HG03460 (cell line): ENCODE measurements at regions not wholly inside any gene's neighbourhood (a gene's known extent, or its start where the extent isn't known, plus 50 kb on each side); places are given as distances from the start of the nearest gene placed in this dataset.
"Not testable (repeated sequence)": the region's sequence is repeated elsewhere in the genome, so short reads cannot be mapped to it uniquely, and the experiment has no call there.

Experiments
- ATAC-seq: cut with Tn5 transposase; IDR thresholded peaks from one replicate; pipeline ENCODE4 v1.9.1; 2021; ENCODE audit not compliant: unreplicated experiment

DNA sequence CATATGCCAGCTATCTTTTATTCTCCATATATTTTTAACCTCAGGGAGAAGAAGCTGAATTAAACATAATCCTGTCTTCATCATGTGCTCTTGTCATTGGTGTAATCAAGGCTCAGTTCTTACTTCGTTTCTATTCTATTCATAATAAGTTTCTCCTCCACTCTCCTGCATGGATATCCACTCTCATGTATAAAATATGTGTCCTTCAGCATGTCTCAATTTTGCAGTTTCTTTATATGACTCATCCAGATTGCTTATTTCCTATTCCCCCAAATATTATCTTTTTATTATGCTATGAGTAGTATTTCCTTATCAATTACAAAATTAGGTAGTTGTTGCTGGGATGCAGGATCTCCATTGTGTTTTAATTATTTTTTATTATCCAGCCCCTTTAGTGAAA, 643.7 kb upstream of the ACO1 start:
- ATAC-seq = no peak

- ATAC-seq = no peak
Observed at GRCh38 chr9:31744589-31744988, 639.9 kb upstream of the ACO1 start.

DNA sequence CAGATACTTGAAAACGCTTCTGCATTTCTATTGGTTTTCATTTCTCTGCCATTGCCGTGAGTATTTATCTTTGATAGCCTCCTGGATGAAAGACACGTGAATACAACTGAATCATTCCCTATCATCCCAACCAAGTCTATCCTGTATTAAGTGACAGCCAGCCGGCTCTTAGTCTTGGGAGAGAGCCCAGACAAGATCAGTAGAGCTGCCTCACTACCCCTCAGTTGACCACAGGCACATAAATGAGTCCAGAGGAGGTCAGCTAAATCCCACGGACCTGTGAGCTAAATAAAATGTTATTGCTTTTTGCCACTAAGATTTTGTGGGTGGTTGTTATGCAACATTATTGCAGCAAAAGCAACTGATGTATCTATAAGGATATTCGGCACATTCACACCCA, 639.0 kb upstream of the ACO1 start:
- ATAC-seq = no peak

DNA sequence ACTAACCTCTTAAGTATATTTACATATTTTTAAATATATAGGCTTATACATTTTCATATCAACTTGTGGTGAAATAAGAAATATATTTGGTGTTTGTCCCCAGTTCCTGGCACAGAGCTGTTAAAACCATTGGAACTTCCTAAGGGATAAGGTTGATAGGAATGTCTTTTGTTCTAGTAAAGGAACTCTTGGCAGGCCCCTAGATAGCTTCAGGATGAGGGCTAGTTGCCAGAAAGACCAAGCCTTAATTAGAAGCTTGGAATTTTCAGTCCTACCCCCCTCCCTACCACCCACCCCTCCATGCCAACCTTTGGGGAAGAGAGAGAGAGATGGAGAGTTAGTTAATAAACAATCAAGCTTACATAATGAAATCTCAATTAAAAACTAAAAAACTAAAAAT, 638.6 kb upstream of the ACO1 start:
- no peak for ATAC-seq

GRCh38 chr9:31753756-31754155, 630.7 kb upstream of the ACO1 start:
- no peak for ATAC-seq

DNA sequence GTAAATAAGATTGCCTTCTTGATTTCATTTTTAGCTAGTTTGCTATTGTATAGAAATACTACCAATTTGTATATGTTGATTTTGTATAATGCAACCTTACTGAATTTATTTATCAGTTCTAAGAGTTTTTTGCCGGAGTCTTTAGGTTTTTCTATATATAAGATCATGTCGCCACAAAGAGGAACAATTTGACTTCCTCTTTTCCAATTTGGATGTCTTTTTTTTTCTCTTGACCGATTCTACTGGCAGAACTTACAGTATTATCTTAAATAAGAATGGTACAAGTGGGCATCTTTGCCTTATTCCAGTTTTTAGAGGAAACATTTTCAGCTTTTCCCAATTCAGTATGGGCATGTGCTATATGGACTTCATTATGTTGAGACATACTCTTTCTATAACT, 624.7 kb upstream of the ACO1 start:
- no peak for ATAC-seq

DNA sequence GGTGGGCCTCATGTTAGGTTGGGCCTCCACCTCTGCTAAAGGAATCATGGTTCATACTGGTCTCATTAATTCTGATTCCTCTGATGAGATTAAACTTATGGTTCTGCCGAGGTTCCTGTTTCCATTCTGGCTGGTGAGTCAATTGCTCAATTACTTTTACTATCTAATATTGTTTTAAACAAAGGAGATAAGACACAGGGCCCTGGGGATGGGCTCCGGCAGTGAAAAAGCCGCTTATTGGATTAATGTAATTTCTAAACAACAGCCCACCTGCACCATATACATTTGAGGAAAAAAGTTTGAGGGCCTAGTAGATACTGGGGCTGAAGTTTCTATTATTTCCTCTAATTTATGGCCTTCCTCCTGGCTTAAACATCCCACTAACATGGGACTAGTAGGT, 610.4 kb upstream of the ACO1 start:
- not testable (repeated sequence) for ATAC-seq

- ATAC-seq = no peak
Observed at GRCh38 chr9:31774571-31774970, 609.9 kb upstream of the ACO1 start.

DNA sequence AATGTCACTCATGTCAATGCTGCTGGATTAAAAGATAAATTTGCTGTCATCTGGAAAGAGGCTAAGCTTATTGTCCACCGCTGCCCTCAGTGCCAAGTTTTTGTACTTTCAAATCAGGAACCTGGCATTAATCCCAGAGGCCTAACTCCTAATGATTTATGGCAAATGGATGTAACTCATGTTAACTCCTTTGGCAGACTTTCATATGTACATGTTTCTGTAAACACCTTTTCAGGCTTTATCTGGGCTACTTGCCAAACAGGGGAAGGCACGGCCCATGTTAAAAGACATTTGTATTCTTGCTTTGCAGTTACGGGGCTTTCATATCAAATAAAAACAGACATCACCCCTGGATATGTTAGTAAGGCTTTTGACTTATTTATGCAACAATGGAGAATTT, 608.0 kb upstream of the ACO1 start:
- no peak for ATAC-seq

- no peak for ATAC-seq
Observed at GRCh38 chr9:31783491-31783890, 601.0 kb upstream of the ACO1 start.

GRCh38 chr9:31790720-31791119, 593.7 kb upstream of the ACO1 start:
- no peak for ATAC-seq

GRCh38 chr9:31799953-31800609, 584.4 kb upstream of the ACO1 start:
- no peak for ATAC-seq

DNA sequence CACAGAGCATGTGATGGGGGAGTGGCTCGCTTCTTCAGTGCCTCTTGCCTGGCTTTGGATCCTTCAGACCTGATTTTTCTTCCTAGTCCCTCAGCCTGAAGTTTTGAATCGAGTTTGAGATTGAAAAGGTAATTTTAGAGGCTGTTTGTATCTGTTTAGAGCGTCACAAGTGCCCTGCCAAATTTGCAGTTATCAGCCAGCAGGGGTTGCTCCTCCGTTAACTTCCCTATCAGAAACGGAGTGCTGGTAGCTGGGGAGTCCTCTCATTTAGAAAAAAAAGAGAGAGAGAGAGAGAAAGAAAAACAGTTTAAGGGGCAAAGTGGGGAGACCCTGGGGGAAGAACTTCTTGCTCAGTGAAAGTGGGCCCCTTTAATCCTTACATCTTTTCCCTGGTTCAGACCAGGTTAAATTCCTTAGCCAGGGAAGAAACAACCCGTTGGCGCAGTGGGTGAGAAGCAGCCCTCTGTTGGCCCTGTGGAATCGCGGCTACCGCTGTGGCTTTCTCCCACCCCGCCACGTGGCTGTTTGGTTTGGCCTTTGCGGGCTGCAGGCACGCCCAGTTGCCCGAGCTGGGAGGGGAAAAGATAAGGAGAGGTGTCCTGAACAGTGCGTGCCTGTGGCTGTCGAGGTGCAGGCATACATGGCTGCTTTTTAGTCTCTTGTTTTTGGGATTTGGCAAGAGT, 576.7 kb upstream of the ACO1 start:
- ATAC-seq = no peak

DNA sequence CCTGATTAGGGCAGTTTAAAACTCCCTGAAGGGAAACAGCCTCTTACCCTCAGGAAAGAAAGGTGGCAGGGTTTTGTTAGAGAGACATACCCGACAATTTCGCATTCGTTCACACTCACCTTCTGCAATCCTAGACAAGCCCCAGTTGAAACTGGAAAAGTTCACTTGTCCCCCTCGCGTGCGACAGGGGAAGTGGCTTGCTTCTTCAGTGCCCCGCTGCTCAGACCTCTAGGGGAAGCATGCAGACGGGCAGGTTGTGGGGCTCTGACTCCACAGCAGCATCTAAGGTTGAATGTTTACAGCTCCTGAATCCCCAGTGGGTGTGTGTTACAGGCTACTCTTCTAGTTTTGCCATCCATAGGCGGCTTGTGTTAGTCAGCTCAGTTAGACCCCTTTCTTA, 575.7 kb upstream of the ACO1 start:
- no peak for ATAC-seq

- ATAC-seq = no peak
Observed at GRCh38 chr9:31820426-31820825, 564.0 kb upstream of the ACO1 start.

DNA sequence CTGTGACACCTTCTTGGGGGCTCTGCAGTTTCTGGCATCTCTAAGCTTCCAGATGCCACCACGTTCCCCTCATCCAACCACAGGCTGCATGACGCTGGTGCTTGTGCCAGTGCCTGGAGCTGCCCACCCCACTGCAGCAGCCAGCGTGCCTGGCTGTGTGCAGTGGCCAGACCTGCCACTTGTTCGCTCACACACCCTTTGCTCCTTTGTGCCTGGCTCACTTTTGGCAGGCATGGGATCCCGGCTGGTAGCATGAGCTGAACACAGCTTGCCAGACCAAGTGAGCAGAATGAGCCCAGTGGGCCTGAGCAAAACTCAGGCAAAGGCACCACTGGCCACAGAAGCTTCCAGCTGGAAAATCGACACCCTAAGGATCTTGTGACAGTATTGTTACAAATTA, 562.9 kb upstream of the ACO1 start:
- no peak for ATAC-seq

- no peak for ATAC-seq
Observed at GRCh38 chr9:31823365-31823764, 561.1 kb upstream of the ACO1 start.

GRCh38 chr9:31824860-31825259, 559.6 kb upstream of the ACO1 start:
- no peak for ATAC-seq

DNA sequence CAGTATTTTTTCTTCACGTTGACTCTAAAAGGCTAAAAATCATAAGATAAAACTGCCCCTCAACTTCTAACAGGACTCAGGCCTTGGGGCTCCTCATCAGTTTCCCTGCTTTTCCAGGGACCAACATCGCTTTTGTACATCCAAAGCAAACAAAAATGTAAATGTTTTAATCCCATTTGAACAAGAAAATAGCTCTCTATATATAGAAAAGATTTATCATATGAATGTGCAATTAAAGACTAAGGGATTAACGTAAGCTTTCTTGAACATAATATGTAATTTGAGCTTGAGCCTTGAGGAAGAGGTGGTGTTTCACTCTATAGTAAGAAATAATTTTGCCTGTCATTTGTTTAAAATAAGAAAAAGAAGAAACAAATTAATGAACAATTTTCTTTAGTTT, 547.2 kb upstream of the ACO1 start:
- no peak for ATAC-seq

DNA sequence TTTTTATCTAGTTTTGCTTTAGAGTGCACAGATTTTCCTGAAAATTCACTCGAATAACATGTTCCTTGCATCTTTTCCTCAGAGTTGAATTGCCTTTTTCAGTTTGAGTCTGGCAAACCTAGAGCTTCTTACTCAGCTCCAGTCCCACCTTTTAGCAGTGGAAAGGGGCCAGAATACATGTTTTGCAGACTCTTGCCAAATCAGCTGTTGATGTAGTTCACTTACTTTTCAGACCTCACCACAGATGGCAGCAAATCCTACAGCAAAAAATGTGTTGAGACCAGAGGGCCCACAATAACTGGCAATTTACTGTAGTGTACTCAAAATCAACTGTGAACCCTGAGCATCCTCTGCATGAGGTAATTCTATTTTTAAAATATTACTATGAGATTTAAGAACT, 545.2 kb upstream of the ACO1 start:
- ATAC-seq = no peak

GRCh38 chr9:31840702-31841101, 543.7 kb upstream of the ACO1 start:
- ATAC-seq = no peak

DNA sequence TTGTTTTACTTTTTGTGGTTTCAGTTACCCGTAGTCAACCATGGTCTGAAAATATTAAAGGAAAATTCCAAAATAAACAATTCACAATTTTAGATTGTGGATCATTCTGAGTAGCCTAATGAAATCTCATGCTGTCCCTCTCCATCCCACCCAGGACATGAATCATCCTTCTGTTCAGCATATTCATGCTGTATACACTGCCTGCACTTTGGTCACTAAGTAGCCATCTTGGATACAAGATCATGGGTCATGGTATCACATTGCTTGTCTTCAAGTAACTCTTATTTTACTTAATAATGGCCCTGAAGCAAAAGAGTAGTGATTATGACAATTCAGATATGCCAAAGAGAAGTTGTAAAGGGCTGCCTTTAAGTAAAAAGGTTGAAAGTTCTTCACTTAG, 536.5 kb upstream of the ACO1 start:
- no peak for ATAC-seq
